NCI-H128 (cell line): ENCODE measurements at regions not wholly inside any gene's neighbourhood (a gene's known extent, or its start where the extent isn't known, plus 50 kb on each side); places are given as distances from the start of the nearest gene placed in this dataset.

ENCODE experiments used
- DNase-seq: peaks from one replicate; lab custom pipeline; 2025; ENCODE audit not compliant: unreplicated experiment; lab: John Stamatoyannopoulos, UW

GRCh38 chr5:2303431-2304100 lies 420.8 kb upstream of the IRX4 start:
- no peak for DNase-seq

DNA sequence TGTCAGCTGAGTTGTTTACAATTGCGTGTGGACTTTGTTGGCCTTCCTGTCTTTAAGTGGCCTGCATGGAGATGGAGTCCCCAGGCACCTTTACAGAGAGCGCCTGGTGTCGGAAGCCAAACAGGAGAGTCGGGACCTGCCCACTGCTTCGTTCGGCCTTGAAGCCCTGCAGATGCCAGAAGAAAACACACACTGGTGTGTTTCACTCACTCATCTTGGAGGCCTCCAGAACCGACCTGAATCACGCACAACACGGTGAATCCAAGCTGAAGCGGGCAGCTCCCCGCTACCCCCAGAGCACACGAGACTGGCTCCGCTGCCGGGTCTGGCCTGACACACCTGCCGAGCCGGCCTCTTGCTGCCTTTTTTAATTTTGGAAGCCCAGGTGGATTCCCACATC lies 419.4 kb upstream of the IRX4 start:
- no peak for DNase-seq

DNA sequence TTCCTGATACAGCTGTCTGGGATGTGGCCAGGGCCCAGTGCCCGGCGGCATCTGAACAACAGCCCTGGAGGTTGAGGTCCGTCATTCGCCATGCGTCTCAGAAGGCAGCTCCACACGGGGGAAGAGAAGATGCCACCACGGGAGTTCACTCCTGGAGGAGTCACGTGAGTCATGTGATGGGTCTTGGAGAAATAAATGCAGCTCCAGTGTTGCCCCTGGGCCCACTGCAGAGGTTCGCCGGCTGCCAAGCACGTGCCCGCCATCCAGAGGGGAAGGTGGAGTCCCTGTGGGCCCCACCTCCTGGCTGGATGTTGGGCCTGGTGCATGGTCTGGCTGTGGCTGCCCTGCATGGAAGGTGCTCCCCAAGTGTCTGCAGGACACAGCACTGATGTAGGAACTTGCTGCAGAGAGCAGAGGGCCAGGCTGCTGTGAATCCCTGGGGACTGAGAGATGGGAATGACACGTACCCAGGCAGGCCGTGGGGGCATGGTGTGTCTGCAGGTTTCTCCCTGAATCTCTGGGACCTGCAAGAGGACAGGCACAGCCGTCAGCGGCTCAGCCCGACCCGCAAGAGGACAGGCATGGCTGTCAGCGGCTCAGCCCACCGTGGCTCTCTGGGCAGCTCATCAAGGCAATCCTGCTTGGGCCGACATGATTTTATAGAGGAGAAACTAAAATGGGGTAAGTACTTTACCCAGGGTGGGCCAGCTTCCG lies 418.3 kb upstream of the IRX4 start:
- no peak for DNase-seq

GRCh38 chr5:2300421-2300820 lies 417.7 kb upstream of the IRX4 start:
- DNase-seq = no peak

DNA sequence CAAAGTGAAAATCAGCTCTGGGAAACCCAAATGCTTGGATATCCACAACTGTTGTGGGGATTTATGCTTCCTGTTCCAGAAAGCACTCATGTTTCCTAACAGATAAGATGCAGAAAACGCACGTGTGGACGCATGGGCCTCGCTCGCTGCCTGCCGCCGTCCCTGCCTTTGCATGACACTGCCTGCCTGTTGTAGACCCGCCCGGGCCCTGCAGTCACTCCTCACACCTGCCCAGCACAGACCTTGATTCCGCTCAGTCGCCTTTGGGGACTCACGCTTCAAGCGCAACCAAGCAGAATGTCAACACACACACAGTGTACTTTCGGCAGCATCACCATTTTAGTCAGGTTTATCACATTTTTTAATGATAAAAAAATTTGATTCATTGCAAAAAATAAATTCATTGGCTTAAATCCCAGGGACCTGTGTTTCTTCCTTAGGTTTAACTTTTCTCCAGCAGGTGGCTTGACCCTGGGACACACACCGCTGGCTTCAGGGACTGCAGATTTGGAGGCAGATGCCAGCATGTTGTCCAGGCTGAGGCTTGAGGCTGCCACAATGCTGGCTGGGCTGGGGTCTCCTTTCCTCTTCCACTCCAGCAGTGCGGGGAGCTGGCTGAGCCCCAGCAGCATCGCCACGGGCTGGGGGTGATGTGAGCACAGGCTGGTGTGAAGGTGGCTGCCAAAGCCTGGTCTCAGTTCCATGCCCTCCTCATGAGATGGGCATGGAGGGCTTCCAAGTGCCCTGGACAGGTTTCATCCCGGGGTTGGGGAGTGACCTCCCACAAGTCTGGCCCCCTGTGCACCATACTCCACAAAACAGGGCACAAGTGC lies 416.9 kb upstream of the IRX4 start:
- no peak for DNase-seq

DNA sequence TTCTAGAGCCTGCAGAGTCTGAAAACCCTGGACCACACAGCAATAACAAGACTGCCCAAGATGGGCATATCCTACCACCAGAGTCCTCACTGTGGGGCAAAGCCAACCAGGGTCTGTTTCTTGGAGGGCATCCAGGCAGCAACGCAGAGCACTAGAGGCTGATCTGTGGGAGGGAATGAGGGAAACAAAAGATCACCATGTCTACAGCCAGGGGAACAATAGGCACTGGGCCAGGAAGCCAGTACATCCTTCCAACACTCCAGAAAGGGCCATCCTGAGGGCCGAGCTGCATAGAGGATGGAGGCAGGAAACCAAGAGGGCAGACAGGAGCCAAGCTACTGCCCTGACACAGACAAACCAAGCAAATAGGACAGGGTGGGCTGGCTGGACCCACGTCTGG lies 416.1 kb upstream of the IRX4 start:
- no peak for DNase-seq

DNA sequence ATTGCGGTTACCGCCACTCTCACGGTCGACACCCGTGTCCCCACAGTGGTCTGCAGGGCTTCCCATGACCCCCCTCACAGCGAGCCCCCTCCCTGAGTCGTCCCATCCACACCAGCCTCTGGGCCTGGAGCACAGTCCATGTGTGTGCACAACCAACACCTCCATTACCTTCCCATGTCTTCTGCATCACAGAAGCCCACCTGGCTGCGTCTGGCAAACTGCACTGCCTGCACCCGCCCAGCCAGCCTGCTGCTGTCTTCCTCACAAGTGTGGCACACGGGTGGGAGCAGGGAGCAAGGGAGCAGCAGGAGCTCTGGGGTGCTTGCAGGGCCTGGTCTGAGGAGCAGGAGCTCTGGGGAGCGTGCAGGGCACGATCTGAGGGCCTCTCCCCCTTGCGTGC lies 415.3 kb upstream of the IRX4 start:
- no peak for DNase-seq

DNA sequence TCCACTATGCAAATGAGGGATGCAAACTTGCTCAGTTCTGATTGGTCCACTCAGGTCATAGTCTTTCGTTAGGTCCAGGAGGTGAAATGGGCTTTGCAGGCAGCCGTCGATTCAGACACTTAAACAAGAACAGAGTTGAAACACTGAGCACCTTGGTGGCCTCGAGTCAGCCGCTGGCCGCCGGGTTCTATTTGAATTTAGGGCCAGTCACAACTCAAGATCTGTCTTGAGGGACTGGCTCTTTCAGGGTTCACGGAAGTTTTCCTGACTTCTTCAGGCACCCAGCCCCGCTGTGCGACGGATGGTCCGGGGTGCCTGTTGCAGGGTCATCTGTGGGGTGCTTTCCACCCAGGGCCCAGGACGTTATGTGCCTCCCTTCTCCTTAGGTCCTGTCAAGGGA lies 412.8 kb upstream of the IRX4 start:
- no peak for DNase-seq

GRCh38 chr5:2293906-2294305 lies 411.2 kb upstream of the IRX4 start:
- no peak for DNase-seq

DNA sequence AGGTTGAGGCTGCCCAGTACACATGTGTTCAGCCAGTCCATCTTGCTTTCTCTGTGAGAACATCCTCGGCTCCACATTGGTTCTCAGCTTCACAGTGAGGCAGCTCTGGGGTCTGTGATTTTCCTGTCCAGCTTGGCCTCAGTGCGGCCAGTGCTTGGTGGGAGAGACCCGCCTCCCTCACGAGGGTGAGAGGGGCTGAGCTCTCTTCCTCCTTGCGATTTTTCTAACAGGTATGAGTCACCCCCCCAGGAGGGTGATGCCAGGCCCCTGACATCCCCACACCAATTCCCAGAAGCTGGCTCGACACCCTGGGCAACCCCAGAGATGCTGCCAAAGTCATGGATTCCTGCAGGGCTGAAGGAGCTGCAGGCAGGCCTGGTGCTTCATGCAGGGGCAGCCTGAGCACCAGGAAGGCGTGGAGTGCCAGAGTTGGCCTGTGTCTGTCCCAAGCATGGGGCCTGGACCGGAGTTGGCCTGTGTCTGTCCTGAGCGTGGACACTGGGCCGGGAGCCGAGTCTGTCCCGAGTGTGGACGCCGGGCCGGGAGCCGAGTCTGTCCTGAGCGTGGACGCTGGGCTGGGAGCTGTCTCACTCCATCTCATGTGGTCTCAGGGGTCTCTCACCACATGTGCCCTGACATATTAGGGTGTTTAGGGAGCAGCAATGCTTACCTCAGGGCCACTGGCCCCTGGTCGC lies 408.6 kb upstream of the IRX4 start:
- no peak for DNase-seq

DNA sequence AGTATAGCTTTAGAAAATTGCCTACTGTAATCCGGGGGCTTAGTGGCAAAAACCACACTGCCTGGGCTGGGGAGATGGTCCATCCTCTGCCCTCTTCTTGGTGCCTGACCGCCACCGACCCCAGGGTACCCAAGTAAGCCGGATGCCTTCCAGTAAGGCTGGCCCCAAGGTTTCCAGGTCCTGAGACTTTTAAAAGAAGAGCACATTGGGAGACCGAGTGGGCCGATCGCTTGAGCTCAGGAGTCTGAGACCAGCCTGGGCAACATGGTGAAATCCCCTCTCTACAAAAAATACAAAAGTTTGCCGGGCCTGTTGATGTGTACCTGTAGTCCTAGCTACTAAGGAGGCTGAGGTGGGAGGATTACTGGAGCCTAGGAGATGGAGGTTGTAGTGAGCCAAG lies 406.7 kb upstream of the IRX4 start:
- DNase-seq = no peak

- no peak for DNase-seq
Observed at GRCh38 chr5:2288968-2289367, 406.2 kb upstream of the IRX4 start.

DNA sequence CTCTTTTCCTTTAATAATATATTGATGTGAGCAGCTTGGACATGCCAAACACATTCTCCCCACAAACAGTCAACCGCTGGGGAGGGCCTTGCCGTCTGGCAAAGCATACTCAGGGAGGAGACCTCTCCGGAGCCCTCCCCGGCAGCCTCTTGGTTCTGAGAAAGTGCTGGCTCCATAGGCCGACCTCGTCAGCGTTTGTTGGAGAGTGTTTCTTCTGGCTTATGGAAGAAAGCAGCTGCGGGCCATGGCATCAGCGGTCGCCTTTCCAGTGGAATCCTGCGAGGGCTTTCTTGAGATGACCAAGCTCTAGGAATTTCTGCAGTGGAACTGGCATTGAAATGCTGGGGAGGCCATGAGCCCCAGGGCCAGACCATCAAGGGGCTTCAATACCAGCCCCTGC lies 405.7 kb upstream of the IRX4 start:
- no peak for DNase-seq

DNA sequence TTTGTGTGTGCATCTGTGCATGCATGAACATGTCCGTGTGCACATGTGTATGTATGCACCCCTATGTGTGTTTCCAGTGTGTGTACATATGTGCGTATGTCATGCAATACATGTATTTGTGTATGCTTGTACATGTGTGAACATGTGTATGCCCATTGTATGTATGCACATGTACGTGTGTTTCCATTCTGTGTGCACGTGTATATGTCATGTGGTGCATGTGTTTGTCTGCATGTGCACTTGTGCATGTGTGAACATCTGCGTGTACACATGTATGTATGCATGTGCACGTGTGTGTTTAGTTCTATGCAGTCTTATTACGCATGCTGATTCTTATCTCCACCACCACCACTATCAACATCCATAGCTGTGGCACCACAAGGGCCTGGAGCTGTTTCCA lies 403.5 kb upstream of the IRX4 start:
- no peak for DNase-seq

- DNase-seq = no peak
Observed at GRCh38 chr5:2284678-2285077, 402.0 kb upstream of the IRX4 start.

- DNase-seq = no peak
Observed at GRCh38 chr5:2283481-2284045, 400.8 kb upstream of the IRX4 start.

DNA sequence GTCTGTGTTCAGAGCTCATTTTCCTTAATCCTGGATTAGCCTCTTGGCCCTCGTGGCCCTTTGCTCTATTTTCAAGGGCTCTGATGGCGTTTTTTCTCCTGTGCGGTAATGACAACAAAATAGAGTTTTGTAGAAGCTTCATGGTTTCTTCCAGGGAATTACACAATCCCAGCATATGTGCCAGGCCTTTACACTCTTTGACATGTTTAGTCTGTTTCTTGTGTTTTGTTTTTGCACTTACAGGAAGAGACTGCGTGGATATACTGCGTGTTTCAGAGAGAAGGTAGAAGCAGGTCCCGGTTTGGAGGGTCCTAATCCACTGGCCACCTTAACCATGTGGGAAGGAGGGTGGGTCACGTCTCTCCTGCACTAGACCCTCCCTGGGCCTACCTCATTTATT lies 400.2 kb upstream of the IRX4 start:
- no peak for DNase-seq

- no peak for DNase-seq
Observed at GRCh38 chr5:2282034-2282690, 399.4 kb upstream of the IRX4 start.

GRCh38 chr5:2281446-2281845 lies 398.7 kb upstream of the IRX4 start:
- DNase-seq = no peak

GRCh38 chr5:2280318-2280717 lies 397.6 kb upstream of the IRX4 start:
- no peak for DNase-seq
